Liver (tissue), 7 donors: ENCODE measurements at regions not wholly inside any gene's neighbourhood (a gene's known extent, or its start where the extent isn't known, plus 50 kb on each side); places are given as distances from the start of the nearest gene placed in this dataset.

Experiments used
- DNase-seq: peaks from one replicate; pipeline ENCODE4 v3.0.0-alpha.2; 2017; ENCODE audit warnings: low spot score
- H3K27ac ChIP-seq, 2 donors: one replicate each; pipeline ENCODE4 v1.7.0; 2013; ENCODE audit warnings: inconsistent platforms in 2 of 2, low read length in 2 of 2, control low read depth in 1 of 2, low read depth in 1 of 2, mild to moderate bottlenecking in 1 of 2
- H3K27me3 ChIP-seq, 4 donors: one replicate each; pipeline versions ENCODE4 v1.6.1 to v1.7.0; 2013; ENCODE audit warnings: low read length in 3 of 4, inconsistent platforms in 1 of 4, mild to moderate bottlenecking in 1 of 4, moderate library complexity in 1 of 4; ENCODE audit not compliant: control insufficient read depth in 4 of 4, insufficient read depth in 4 of 4
- H3K36me3 ChIP-seq, 4 donors: one replicate each; pipeline versions ENCODE4 v1.6.1 to v1.7.0; 2013; ENCODE audit warnings: low read length in 3 of 4, mild to moderate bottlenecking in 3 of 4, low read depth in 1 of 4, moderate library complexity in 1 of 4; ENCODE audit not compliant: control insufficient read depth in 4 of 4, insufficient read depth in 3 of 4
- H3K4me1 ChIP-seq, 4 donors: one replicate each; pipeline versions ENCODE4 v1.6.1 to v1.7.0; 2013; ENCODE audit warnings: low read length in 3 of 4, mild to moderate bottlenecking in 3 of 4, moderate library complexity in 1 of 4; ENCODE audit not compliant: control insufficient read depth in 4 of 4, insufficient read depth in 4 of 4
- H3K4me3 ChIP-seq, 3 donors: one replicate each; pipeline versions ENCODE4 v1.6.1 to v1.7.0; 2013; ENCODE audit warnings: low read length in 3 of 3, control low read depth in 1 of 3, low read depth in 1 of 3, mild to moderate bottlenecking in 1 of 3
- H3K9ac ChIP-seq, 2 donors: one replicate each; pipeline ENCODE4 v1.7.0; 2013; ENCODE audit warnings: low read length in 2 of 2, mild to moderate bottlenecking in 2 of 2, moderate library complexity in 2 of 2, control low read depth in 1 of 2, low read depth in 1 of 2
- H3K9me3 ChIP-seq, 4 donors: one replicate each; pipeline versions ENCODE4 v1.6.1 to v1.7.0; 2013; ENCODE audit warnings: low read length in 3 of 4; ENCODE audit not compliant: control insufficient read depth in 4 of 4
- ATF3 ChIP-seq: IDR thresholded peaks from 2 replicates; pipeline ENCODE4 v1.6.1; 2016; ENCODE audit warnings: antibody characterized with exemption
- EGR1 ChIP-seq, 2 donors: IDR thresholded peaks; 2 replicates each; pipeline ENCODE4 v1.6.1; 2016 to 2018; ENCODE audit warnings: antibody characterized with exemption in 2 of 2, low read depth in 2 of 2
- FOXA2 ChIP-seq: IDR thresholded peaks from 2 replicates; pipeline ENCODE4 v1.6.1; 2016; ENCODE audit warnings: antibody characterized with exemption
- GABPA ChIP-seq, 2 donors: IDR thresholded peaks in 1 of 2; conservative IDR thresholded peaks in 1 of 2; 2 replicates each; pipeline ENCODE4 v1.6.1; 2016; ENCODE audit warnings: antibody characterized with exemption in 2 of 2, mild to moderate bottlenecking in 1 of 2, moderate library complexity in 1 of 2
- HNF4A ChIP-seq, 2 donors: conservative IDR thresholded peaks; 2 replicates each; pipeline ENCODE4 v1.6.1; 2016; ENCODE audit warnings: antibody characterized with exemption in 2 of 2, mild to moderate bottlenecking in 2 of 2
- HNF4G ChIP-seq: IDR thresholded peaks from 2 replicates; pipeline ENCODE4 v1.6.1; 2016; ENCODE audit warnings: antibody characterized with exemption
- JUND ChIP-seq, 2 donors: IDR thresholded peaks; 2 replicates each; pipeline ENCODE4 v1.6.1; 2016; ENCODE audit warnings: antibody characterized with exemption in 2 of 2
- MAX ChIP-seq: IDR thresholded peaks from 2 replicates; pipeline ENCODE4 v1.6.1; 2016; ENCODE audit warnings: antibody characterized with exemption
- NR2F2 ChIP-seq: IDR thresholded peaks from 2 replicates; pipeline ENCODE4 v1.6.1; 2016; ENCODE audit warnings: antibody characterized with exemption
- REST ChIP-seq: IDR thresholded peaks from 2 replicates; pipeline ENCODE4 v1.6.1; 2016; ENCODE audit warnings: antibody characterized with exemption, mild to moderate bottlenecking
- RXRA ChIP-seq, 2 donors: IDR thresholded peaks; 2 replicates each; pipeline ENCODE4 v1.6.1; 2017 to 2018; ENCODE audit warnings: antibody characterized with exemption in 2 of 2, mild to moderate bottlenecking in 1 of 2
- SP1 ChIP-seq: IDR thresholded peaks from 2 replicates; pipeline ENCODE4 v1.6.1; 2018; ENCODE audit warnings: antibody characterized with exemption, mild to moderate bottlenecking
- TAF1 ChIP-seq: conservative IDR thresholded peaks from 2 replicates; pipeline ENCODE4 v1.6.1; 2016; ENCODE audit warnings: antibody characterized with exemption, mild to moderate bottlenecking
- YY1 ChIP-seq: IDR thresholded peaks from 2 replicates; pipeline ENCODE4 v1.6.1; 2016; ENCODE audit warnings: antibody characterized with exemption, mild to moderate bottlenecking
- WGBS: extraction: QIAGEN DNeasy Blood & Tissue Kit; methylation state at CpG from one replicate; pipeline ENCODE4 v1.1.7; 2013; 5-methylcytosine and 5-hydroxymethylcytosine counted together
- TF ChIP-seq, protein P1 (sequence below): IDR thresholded peaks from 2 replicates; pipeline ENCODE4 v1.6.1; 2016; ENCODE audit warnings: antibody characterized with exemption
- donor health status: healthy.
- donor health status: healthy.
- donor health status: healthy.
- donor health status: healthy.

DNA sequence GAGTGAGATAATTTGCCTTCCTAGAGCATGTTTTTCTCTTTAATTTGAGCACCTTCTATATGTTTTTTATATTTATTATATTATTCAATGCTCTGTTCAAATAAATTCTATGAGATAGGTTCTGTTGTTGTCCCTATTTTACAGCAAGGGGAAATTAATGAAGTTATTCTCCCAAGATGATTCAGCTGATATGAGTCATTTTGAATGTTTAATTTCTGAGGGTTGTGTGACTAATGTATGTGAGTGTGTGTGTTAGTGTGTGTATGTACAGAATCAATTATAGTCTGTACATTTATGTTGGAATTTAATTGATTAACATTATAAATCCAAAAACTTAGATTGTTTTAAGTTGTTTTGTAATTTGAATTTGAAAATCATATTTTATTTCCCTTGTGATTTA, 1536.7 kb upstream of the B3GALT2 start (continued):
- TF ChIP-seq, protein P1, sequence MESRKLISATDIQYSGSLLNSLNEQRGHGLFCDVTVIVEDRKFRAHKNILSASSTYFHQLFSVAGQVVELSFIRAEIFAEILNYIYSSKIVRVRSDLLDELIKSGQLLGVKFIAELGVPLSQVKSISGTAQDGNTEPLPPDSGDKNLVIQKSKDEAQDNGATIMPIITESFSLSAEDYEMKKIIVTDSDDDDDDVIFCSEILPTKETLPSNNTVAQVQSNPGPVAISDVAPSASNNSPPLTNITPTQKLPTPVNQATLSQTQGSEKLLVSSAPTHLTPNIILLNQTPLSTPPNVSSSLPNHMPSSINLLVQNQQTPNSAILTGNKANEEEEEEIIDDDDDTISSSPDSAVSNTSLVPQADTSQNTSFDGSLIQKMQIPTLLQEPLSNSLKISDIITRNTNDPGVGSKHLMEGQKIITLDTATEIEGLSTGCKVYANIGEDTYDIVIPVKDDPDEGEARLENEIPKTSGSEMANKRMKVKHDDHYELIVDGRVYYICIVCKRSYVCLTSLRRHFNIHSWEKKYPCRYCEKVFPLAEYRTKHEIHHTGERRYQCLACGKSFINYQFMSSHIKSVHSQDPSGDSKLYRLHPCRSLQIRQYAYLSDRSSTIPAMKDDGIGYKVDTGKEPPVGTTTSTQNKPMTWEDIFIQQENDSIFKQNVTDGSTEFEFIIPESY = no peak
- no peak for TF ChIP-seq YY1

- 54% methylated on average over 1 of the region's 1 CpG for WGBS
Observed at GRCh38 chr1:194717941-194718340, 1531.5 kb upstream of the B3GALT2 start.

DNA sequence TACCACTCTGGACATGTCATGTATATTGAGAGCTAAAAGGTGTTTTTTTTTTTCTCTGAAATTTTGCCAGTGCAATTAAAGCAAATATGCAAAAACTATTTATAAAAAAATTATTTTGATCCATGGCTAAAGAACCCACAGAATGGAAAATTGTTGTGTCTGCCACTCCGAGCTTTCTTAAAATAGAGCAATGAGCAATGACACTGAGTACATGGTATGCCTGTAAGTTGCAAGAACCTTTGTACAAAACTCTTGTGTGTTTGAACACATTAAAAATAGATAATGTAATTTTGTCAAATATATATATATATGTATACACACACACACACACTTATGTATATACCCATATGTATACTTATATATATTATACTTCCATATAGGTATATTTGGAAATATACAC, 1530.9 kb upstream of the B3GALT2 start:
- Histone ChIP-seq H3K27ac (no peak overlapping the region), H3K4me3 (no peak overlapping the region), H3K9ac (no peak overlapping the region), H3K27me3 (no peaks in the 10 kb centered on the region), H3K36me3 (no peaks in the 10 kb centered on the region), H3K9me3 (no peaks in the 10 kb centered on the region), H3K4me1 (no peaks in the 10 kb centered on the region)
- no peak for DNase-seq
- WGBS = 86% methylated on average over 1 of the region's 1 CpG
- TF ChIP-seq JUND (IDR thresholded peaks at IDR 0.05) (no peak), ATF3 (no peak), MAX (no peak), RXRA (IDR thresholded peaks at IDR 0.05) (no peak), TAF1 (no peak), HNF4G (no peak), GABPA (IDR thresholded peaks at IDR 0.05 in 1 of 2, conservative IDR thresholded peaks at IDR 0.05 in 1 of 2) (no peak), REST (no peak), SP1 (no peak)

More at GRCh38 chr1:194717941-194718340, 1531.5 kb upstream of the B3GALT2 start:
- TF ChIP-seq, protein P1 = no peak
- TF ChIP-seq YY1 = no peak
- no peak for TF ChIP-seq NR2F2
- TF ChIP-seq EGR1 (IDR thresholded peaks at IDR 0.05; ENCODE audit: low read depth in 2 of 2) = no peak
- TF ChIP-seq TAF1 = no peak
- TF ChIP-seq SP1 = no peak
- TF ChIP-seq FOXA2 = no peak
- no peak for TF ChIP-seq HNF4A (conservative IDR thresholded peaks at IDR 0.05)
- no peak for TF ChIP-seq REST
- no peak for TF ChIP-seq RXRA (IDR thresholded peaks at IDR 0.05)
- Histone ChIP-seq H3K27ac (no peak overlapping the region), H3K4me1 (no peaks in the 10 kb centered on the region), H3K36me3 (no peaks in the 10 kb centered on the region), H3K4me3 (no peak overlapping the region), H3K9ac (no peak overlapping the region), H3K9me3 (no peaks in the 10 kb centered on the region), H3K27me3 (no peaks in the 10 kb centered on the region)
- no peak for DNase-seq
